Neural cell (in vitro differentiated cells): ENCODE measurements at regions not wholly inside any gene's neighbourhood (a gene's known extent, or its start where the extent isn't known, plus 50 kb on each side); places are given as distances from the start of the nearest gene placed in this dataset.

Experiments
- CTCF ChIP-seq: fragments of 450-650 bp; IDR thresholded peaks from 2 replicates; pipeline ENCODE4 v1.5.1; 2014; ENCODE audit warnings: antibody characterized with exemption, mild to moderate bottlenecking, moderate library complexity; ENCODE audit not compliant: poor library complexity, severe bottlenecking
- EZH2 ChIP-seq: fragments of 200-600, 300-800 bp; shearing (Covaris generic), sonication (generic); IDR thresholded peaks from 2 replicates; pipeline ENCODE4 v1.6.1; 2014; ENCODE audit warnings: antibody characterized with exemption, low read length, borderline replicate concordance, mild to moderate bottlenecking; ENCODE audit not compliant: insufficient read depth, poor library complexity, severe bottlenecking
- MXI1 ChIP-seq: fragments of 450-650 bp; conservative IDR thresholded peaks from 2 replicates; pipeline ENCODE4 v1.6.1; 2014; ENCODE audit warnings: antibody characterized with exemption, mild to moderate bottlenecking; ENCODE audit not compliant: poor library complexity, severe bottlenecking
- REST ChIP-seq: IDR thresholded peaks from 2 replicates; pipeline ENCODE4 v1.6.1; 2012; ENCODE audit warnings: borderline replicate concordance
- TAF1 ChIP-seq: IDR thresholded peaks from 2 replicates; pipeline ENCODE4 v1.6.1; 2012; ENCODE audit warnings: low read depth

GRCh38 chr1:182213163-182213562 lies 151.7 kb upstream of the ZNF648 start:
- TF ChIP-seq TAF1 (no peak), REST (no peak), CTCF (no peak), EZH2 (no peak), MXI1 (no peak)
